ENCODE measurements at regions not wholly inside any gene's neighbourhood (a gene's known extent, or its start where the extent isn't known, plus 50 kb on each side); places are given as distances from the start of the nearest gene placed in this dataset.

- Histone ChIP-seq H3K9ac (ENCODE audit: insufficient read depth, low read length) (no peak overlapping the region), H3K4me2 (ENCODE audit: extremely low read depth, insufficient read depth, low read length) (no peak overlapping the region), H3K27me3 (ENCODE audit: control insufficient read depth, insufficient read depth, low read length) (no peaks in the 10 kb centered on the region), H3K36me3 (ENCODE audit: control insufficient read depth, insufficient read depth, low read length) (no peaks in the 10 kb centered on the region), H3K27ac (ENCODE audit: insufficient read depth, low read length) (no peak overlapping the region), H3K79me2 (ENCODE audit: control insufficient read depth, insufficient read depth, low read length) (no peaks in the 10 kb centered on the region), H3K4me3 (replicated peaks in 1 of 4; ENCODE audit: control extremely low read depth in 1 of 4, insufficient read depth in 1 of 4, low read depth in 3 of 4, low read length in 4 of 4) (no peak overlapping the region), H3K9me3 (ENCODE audit: control insufficient read depth, insufficient read depth, low read depth, low read length) (no peaks in the 10 kb centered on the region), H4K20me1 (ENCODE audit: control insufficient read depth, extremely low read depth, insufficient read depth, low read length) (no peaks in the 10 kb centered on the region), H2AFZ (ENCODE audit: low read length) (no peak overlapping the region), H3K4me1 (ENCODE audit: control insufficient read depth, extremely low read depth, insufficient read depth, low read length) (no peaks in the 10 kb centered on the region)
- no peak for DNase-seq (ENCODE audit: low read depth in 2 of 2)
- TF ChIP-seq CTCF (conservative IDR thresholded peaks at IDR 0.05 in 1 of 2, IDR thresholded peaks at IDR 0.05 in 1 of 2; ENCODE audit: low read depth in 1 of 2, low read length in 2 of 2) (no peak), EZH2 (IDR thresholded peaks at IDR 0.05; ENCODE audit: low read length, missing control alignments) (no peak)
These were observed 1157.7 kb upstream of the MAP3K7 start for GRCh38 chr6:91744566-91744965.

GRCh38 chr6:91743756-91744155 is 1156.9 kb upstream of the MAP3K7 start:
- DNase-seq (ENCODE audit: low read depth in 2 of 2): no peak

GRCh38 chr6:91731939-91732338 is 1145.1 kb upstream of the MAP3K7 start:
- no peak overlapping the region for H3K4me2 ChIP-seq (ENCODE audit: extremely low read depth, insufficient read depth, low read length)
- no peaks in the 10 kb centered on the region for H3K27me3 ChIP-seq (ENCODE audit: control insufficient read depth, insufficient read depth, low read length)
- no peaks in the 10 kb centered on the region for H3K4me1 ChIP-seq (ENCODE audit: control insufficient read depth, extremely low read depth, insufficient read depth, low read length)
- H4K20me1 ChIP-seq (ENCODE audit: control insufficient read depth, extremely low read depth, insufficient read depth, low read length): no peaks in the 10 kb centered on the region
- H3K9me3 ChIP-seq (ENCODE audit: control insufficient read depth, insufficient read depth, low read depth, low read length): no peaks in the 10 kb centered on the region
- no peaks in the 10 kb centered on the region for H3K36me3 ChIP-seq (ENCODE audit: control insufficient read depth, insufficient read depth, low read length)
- H3K4me3 ChIP-seq (replicated peaks in 1 of 4; ENCODE audit: control extremely low read depth in 1 of 4, insufficient read depth in 1 of 4, low read depth in 3 of 4, low read length in 4 of 4): no peak overlapping the region
- no peaks in the 10 kb centered on the region for H3K79me2 ChIP-seq (ENCODE audit: control insufficient read depth, insufficient read depth, low read length)
- no peak for TF ChIP-seq EZH2 (IDR thresholded peaks at IDR 0.05; ENCODE audit: low read length, missing control alignments)
- H2AFZ ChIP-seq (ENCODE audit: low read length): no peak overlapping the region
- DNase-seq (ENCODE audit: low read depth in 2 of 2): no peak
- H3K27ac ChIP-seq (ENCODE audit: insufficient read depth, low read length): no peak overlapping the region
- H3K9ac ChIP-seq (ENCODE audit: insufficient read depth, low read length): no peak overlapping the region

More at GRCh38 chr6:91743756-91744155, 1156.9 kb upstream of the MAP3K7 start:
- no peaks in the 10 kb centered on the region for H4K20me1 ChIP-seq (ENCODE audit: control insufficient read depth, extremely low read depth, insufficient read depth, low read length)
- no peaks in the 10 kb centered on the region for H3K79me2 ChIP-seq (ENCODE audit: control insufficient read depth, insufficient read depth, low read length)
- no peak overlapping the region for H3K4me2 ChIP-seq (ENCODE audit: extremely low read depth, insufficient read depth, low read length)
- H3K4me3 ChIP-seq (replicated peaks in 1 of 4; ENCODE audit: control extremely low read depth in 1 of 4, insufficient read depth in 1 of 4, low read depth in 3 of 4, low read length in 4 of 4): no peak overlapping the region
- H3K9ac ChIP-seq (ENCODE audit: insufficient read depth, low read length): no peak overlapping the region
- no peak overlapping the region for H3K27ac ChIP-seq (ENCODE audit: insufficient read depth, low read length)
- no peak overlapping the region for H2AFZ ChIP-seq (ENCODE audit: low read length)
- no peaks in the 10 kb centered on the region for H3K4me1 ChIP-seq (ENCODE audit: control insufficient read depth, extremely low read depth, insufficient read depth, low read length)
- H3K27me3 ChIP-seq (ENCODE audit: control insufficient read depth, insufficient read depth, low read length): no peaks in the 10 kb centered on the region
- H3K36me3 ChIP-seq (ENCODE audit: control insufficient read depth, insufficient read depth, low read length): no peaks in the 10 kb centered on the region
- TF ChIP-seq EZH2 (IDR thresholded peaks at IDR 0.05; ENCODE audit: low read length, missing control alignments) (no peak), CTCF (conservative IDR thresholded peaks at IDR 0.05 in 1 of 2, IDR thresholded peaks at IDR 0.05 in 1 of 2; ENCODE audit: low read depth in 1 of 2, low read length in 2 of 2) (no peak)
- no peaks in the 10 kb centered on the region for H3K9me3 ChIP-seq (ENCODE audit: control insufficient read depth, insufficient read depth, low read depth, low read length)

All from fibroblast of lung (primary cell).